Peyer's patch (tissue), 4 donors: ENCODE measurements at regions not wholly inside any gene's neighbourhood (a gene's known extent, or its start where the extent isn't known, plus 50 kb on each side); places are given as distances from the start of the nearest gene placed in this dataset.

Experiments
- DNase-seq, 3 donors: peaks; one replicate each; pipeline ENCODE4 v3.0.0-alpha.2; 2017 to 2019
- H3K27ac ChIP-seq, 4 donors: fragments of 200-600 bp; sonication (generic); one replicate each; pipeline ENCODE4 v1.5.1; 2016 to 2019
- H3K27me3 ChIP-seq, 2 donors: fragments of 200-600 bp; sonication (generic); one replicate each; pipeline ENCODE4 v1.5.1; 2019
- H3K36me3 ChIP-seq, 3 donors: fragments of 200-600 bp; sonication (generic); one replicate each; pipeline ENCODE4 v1.5.1; 2016 to 2019
- H3K4me1 ChIP-seq, 4 donors: fragments of 200-600 bp; sonication (generic); one replicate each; pipeline ENCODE4 v1.5.1; 2016 to 2019
- H3K4me3 ChIP-seq, 4 donors: fragments of 200-600 bp; sonication (generic); 1 replicate in 3 of 4; 2 replicates in 1 of 4; pipeline ENCODE4 v1.5.1; 2016 to 2019; ENCODE audit warnings: mild to moderate bottlenecking in 1 of 4
- H3K9me3 ChIP-seq, 4 donors: fragments of 200-600 bp; sonication (generic); one replicate each; pipeline ENCODE4 v1.5.1; 2016 to 2019; ENCODE audit warnings: mild to moderate bottlenecking in 1 of 4
- POLR2A ChIP-seq, 2 donors: fragments of 450-650 bp; IDR thresholded peaks; one replicate each; pipeline ENCODE4 v1.5.1; 2017; ENCODE audit warnings: antibody characterized with exemption in 2 of 2, mild to moderate bottlenecking in 2 of 2, moderate library complexity in 2 of 2
- TF ChIP-seq, protein P1 (sequence below), 6 experiments: fragments of 450-650 bp in 4 of 6; fragments of 200-600 bp in 2 of 6; sonication (generic) in 1 of 6; IDR thresholded peaks; one replicate each; pipeline ENCODE4 v1.5.1; 2017 to 2019; ENCODE audit warnings: antibody characterized with exemption in 6 of 6, mild to moderate bottlenecking in 3 of 6, moderate library complexity in 1 of 6

DNA sequence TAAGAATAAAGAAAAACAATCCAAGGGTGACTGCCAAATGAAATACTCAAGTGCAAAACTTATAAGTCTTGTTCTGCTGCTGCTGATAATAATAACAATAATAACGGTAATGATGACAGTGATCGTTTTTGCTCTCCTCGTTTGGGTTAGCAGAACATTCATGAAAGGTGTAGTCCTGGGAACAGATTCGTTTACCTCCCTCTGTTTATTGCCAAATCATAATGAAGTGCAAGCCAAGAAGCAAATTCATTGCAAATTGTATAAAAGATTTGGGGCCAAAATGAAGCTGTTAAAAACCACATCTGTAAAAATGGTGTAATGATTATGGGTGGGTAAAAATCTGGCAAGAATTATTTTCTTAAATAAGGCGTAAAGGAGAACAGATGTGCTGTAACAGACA lies 587.2 kb upstream of the MKI67 start:
- H3K9me3 ChIP-seq, result no peaks in the 10 kb centered on the region
- no peak for TF ChIP-seq POLR2A (IDR thresholded peaks at IDR 0.05)
- TF ChIP-seq, protein P1, sequence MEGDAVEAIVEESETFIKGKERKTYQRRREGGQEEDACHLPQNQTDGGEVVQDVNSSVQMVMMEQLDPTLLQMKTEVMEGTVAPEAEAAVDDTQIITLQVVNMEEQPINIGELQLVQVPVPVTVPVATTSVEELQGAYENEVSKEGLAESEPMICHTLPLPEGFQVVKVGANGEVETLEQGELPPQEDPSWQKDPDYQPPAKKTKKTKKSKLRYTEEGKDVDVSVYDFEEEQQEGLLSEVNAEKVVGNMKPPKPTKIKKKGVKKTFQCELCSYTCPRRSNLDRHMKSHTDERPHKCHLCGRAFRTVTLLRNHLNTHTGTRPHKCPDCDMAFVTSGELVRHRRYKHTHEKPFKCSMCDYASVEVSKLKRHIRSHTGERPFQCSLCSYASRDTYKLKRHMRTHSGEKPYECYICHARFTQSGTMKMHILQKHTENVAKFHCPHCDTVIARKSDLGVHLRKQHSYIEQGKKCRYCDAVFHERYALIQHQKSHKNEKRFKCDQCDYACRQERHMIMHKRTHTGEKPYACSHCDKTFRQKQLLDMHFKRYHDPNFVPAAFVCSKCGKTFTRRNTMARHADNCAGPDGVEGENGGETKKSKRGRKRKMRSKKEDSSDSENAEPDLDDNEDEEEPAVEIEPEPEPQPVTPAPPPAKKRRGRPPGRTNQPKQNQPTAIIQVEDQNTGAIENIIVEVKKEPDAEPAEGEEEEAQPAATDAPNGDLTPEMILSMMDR (IDR thresholded peaks at IDR 0.05), result no peak
- no peak overlapping the region for H3K27ac ChIP-seq
- DNase-seq, result no peak
- no peaks in the 10 kb centered on the region for H3K27me3 ChIP-seq
- H3K36me3 ChIP-seq, result no peaks in the 10 kb centered on the region
- no peaks in the 10 kb centered on the region for H3K4me1 ChIP-seq
- no peak overlapping the region for H3K4me3 ChIP-seq

DNA sequence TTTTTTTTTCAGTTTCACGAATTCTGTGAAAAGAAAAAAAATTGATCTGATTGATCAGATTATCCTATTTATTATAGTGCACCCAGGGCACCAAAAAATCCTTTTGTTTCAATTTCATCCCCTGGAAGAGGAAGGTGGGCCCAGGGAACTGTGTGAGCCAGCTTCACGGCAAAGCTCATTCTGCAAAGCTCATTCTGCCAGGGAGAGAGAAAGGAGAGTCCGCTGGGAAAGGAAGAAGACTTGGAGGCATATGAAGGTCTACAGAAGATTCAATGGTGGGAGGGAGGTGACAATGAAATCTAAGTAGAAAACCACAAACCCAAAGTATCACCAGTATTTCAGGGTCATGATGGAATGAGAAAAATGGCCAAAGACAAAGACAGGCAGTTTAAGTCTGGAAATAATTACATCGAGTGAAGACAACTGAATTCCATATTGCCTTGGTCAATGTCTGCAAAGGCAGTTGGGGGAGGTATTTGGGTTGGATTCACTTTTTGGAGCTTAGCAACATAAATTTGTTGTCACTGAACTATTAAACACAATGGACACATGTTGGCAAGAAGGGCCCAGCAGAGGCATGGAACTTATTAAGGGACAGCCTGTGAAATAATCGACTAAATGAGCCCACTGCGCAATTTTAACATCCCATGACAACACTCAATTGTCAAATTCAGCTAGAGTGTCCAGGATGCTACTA lies 587.8 kb upstream of the MKI67 start:
- H3K27me3 ChIP-seq, result no peaks in the 10 kb centered on the region
- no peaks in the 10 kb centered on the region for H3K4me1 ChIP-seq
- no peak overlapping the region for H3K27ac ChIP-seq
- no peaks in the 10 kb centered on the region for H3K36me3 ChIP-seq
- no peak overlapping the region for H3K4me3 ChIP-seq
- DNase-seq, result no peak
- no peaks in the 10 kb centered on the region for H3K9me3 ChIP-seq
- TF ChIP-seq POLR2A (IDR thresholded peaks at IDR 0.05), result no peak
- TF ChIP-seq, protein P1 (IDR thresholded peaks at IDR 0.05), result no peak

DNA sequence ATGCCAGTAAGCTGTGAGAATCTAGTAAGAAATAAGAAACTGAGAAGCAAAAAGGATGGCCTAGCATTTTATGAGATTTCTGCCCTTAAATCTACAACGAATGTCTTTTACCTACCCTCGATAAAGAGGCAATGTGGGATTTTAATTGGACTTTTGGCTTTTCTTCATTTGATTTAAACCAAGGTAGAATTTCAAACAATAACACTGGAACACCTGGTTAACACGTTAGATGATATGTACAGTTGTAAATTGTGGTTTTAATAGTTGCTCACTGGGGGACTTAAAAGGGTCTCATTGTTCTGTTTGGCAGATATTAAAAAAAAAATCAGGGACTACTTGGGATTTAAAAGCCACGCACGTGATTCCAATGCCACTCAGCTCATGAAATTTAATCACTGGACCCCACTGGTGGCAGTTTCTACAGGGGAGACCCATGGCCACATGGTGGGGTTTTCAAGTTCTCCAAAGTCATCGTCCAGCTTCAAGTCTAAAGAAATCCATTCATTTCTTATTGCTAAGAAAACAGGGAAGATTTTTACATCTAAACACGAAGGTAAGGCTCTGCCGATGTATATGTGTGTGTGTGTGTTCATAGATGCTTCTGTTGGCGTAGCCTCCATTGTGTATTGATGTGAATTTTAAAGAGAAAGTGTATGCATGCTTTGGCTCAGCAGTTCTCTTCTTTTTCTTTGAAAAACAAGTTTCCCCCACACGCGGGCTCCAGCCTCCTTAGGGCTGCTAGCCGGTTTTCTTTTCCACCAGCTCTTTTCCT lies 588.6 kb upstream of the MKI67 start:
- Histone ChIP-seq H3K4me1 (no peaks in the 10 kb centered on the region), H3K27ac (no peak overlapping the region), H3K9me3 (no peaks in the 10 kb centered on the region), H3K36me3 (no peaks in the 10 kb centered on the region), H3K4me3 (no peak overlapping the region), H3K27me3 (no peaks in the 10 kb centered on the region)
- TF ChIP-seq POLR2A (IDR thresholded peaks at IDR 0.05), result no peak
- TF ChIP-seq, protein P1 (IDR thresholded peaks at IDR 0.05), result no peak
- no peak for DNase-seq

DNA sequence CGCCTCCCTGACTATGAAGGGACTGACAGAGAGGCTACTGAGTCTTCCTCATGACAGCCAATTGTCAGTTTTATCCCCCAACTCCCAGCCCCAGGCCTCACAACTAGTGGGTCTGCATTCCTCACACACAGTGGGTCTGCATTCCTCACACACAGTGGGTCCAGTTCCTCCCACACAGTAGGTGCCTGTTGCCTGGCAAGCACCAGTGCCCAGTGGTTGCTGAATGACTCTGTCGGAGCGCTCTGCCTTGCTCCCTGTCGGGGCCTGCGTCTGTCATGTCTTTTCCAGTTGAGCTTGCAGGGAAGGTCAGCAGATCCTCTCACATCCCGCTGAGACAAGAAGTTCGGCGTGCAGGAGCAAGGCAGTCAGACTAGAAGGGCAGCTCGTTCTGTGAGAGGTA lies 590.0 kb upstream of the MKI67 start:
- Histone ChIP-seq H3K9me3 (no peaks in the 10 kb centered on the region), H3K4me3 (no peak overlapping the region), H3K27me3 (no peaks in the 10 kb centered on the region), H3K27ac (no peak overlapping the region), H3K4me1 (no peaks in the 10 kb centered on the region), H3K36me3 (no peaks in the 10 kb centered on the region)
- TF ChIP-seq POLR2A (IDR thresholded peaks at IDR 0.05), result no peak
- TF ChIP-seq, protein P1 (IDR thresholded peaks at IDR 0.05), result no peak
- DNase-seq, result no peak

DNA sequence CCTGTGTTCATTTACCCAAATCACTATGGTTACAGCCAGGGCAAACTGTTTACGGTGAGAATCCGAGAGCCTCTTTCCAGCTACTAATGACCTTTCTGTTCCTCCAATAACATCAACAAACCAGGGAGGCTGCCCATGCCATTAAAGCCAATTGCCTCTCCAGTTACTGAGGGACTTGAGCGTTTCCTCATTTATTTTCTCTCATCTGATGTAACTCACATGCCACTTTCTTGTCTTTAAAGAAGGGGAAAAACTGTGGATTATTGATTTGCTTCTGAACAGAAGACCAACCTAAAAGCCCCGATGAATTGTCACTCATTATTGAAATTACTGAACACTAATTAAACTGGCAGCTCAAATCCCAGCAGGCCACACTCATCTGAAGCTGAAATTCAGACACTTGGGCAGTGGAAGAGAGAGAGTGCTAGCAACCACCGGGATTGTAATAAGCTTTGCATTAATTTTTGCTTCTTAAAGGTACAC lies 595.8 kb upstream of the MKI67 start:
- no peaks in the 10 kb centered on the region for H3K9me3 ChIP-seq
- no peak overlapping the region for H3K27ac ChIP-seq
- no peaks in the 10 kb centered on the region for H3K27me3 ChIP-seq
- no peak overlapping the region for H3K4me3 ChIP-seq
- no peaks in the 10 kb centered on the region for H3K36me3 ChIP-seq
- TF ChIP-seq POLR2A (IDR thresholded peaks at IDR 0.05), result no peak
- TF ChIP-seq, protein P1 (IDR thresholded peaks at IDR 0.05), result no peak
- DNase-seq, result no peak
- no peaks in the 10 kb centered on the region for H3K4me1 ChIP-seq
